ENCODE measurements at regions not wholly inside any gene's neighbourhood (a gene's known extent, or its start where the extent isn't known, plus 50 kb on each side); places are given as distances from the start of the nearest gene placed in this dataset.

- CTCF ChIA-PET, result interaction anchor here (0.5 kb wide), 1 partner anchor 175 kb away, joined by 3 read pairs; no protein-coding TSS in a partner anchor
These were observed 78.7 kb downstream of the GATA3 start for GRCh38 chr10:8133146-8133545.

GRCh38 chr10:8136736-8137135 is 82.2 kb downstream of the GATA3 start:
- ATAC-seq (no peak), DNase-seq (ENCODE audit: low read depth in 1 of 2, low spot score in 1 of 2) (no peak), FAIRE-seq (no peak)
- POLR2A ChIA-PET, result no interaction called here
- 67% methylated on average over 2 of the region's 2 CpGs for WGBS (ENCODE audit: missing lambda C conversion rate)
- no peaks in the 10 kb centered on the region for H3K9me3 ChIP-seq
- no peak for TF ChIP-seq CHD2 (IDR thresholded peaks at IDR 0.05; ENCODE audit: low read length, partially characterized antibody)
- no peak for TF ChIP-seq CBX2 (IDR thresholded peaks at IDR 0.05; ENCODE audit: borderline replicate concordance, low read depth)
- no peak for TF ChIP-seq FOSB (CRISPR knock-in tag; IDR thresholded peaks at IDR 0.05)
- TF ChIP-seq KDM5A (IDR thresholded peaks at IDR 0.05), result no peak
- TF ChIP-seq RAD21 (conservative IDR thresholded peaks at IDR 0.05 in 1 of 2, IDR thresholded peaks at IDR 0.05 in 1 of 2), result no peak
- TF ChIP-seq MAZ (IDR thresholded peaks at IDR 0.05; ENCODE audit: borderline replicate concordance, low read depth, low read length), result no peak
- no peak for TF ChIP-seq BCL3 (IDR thresholded peaks at IDR 0.05)
- no peak for TF ChIP-seq TP53 (CRISPR knock-in tag; IDR thresholded peaks at IDR 0.05)
- no peak for TF ChIP-seq RFX5 (IDR thresholded peaks at IDR 0.05)
- H3K4me3 ChIP-seq, result no peak overlapping the region
- no peak overlapping the region for H3K4me2 ChIP-seq
- no peak overlapping the region for H3K27ac ChIP-seq
- CTCF ChIA-PET, result no interaction called here
- H3K4me1 ChIP-seq, result peaks cover 2% of the 10 kb centered on the region; the same call in 1 of the 3 replicates

More at GRCh38 chr10:8133146-8133545, 78.7 kb downstream of the GATA3 start:
- no peaks in the 10 kb centered on the region for H3K9me3 ChIP-seq
- TF ChIP-seq GATA3 (IDR thresholded peaks at IDR 0.05; ENCODE audit: borderline replicate concordance), result no peak
- TF ChIP-seq ZNF302 (CRISPR knock-in tag; IDR thresholded peaks at IDR 0.05), result no peak
- no peak for TF ChIP-seq USF2 (IDR thresholded peaks at IDR 0.05)
- no peak for TF ChIP-seq KDM5A (IDR thresholded peaks at IDR 0.05)
- TF ChIP-seq HDAC2 (IDR thresholded peaks at IDR 0.05), result no peak
- TF ChIP-seq EHMT2 (IDR thresholded peaks at IDR 0.05; ENCODE audit: low read depth), result no peak
- no peak for TF ChIP-seq SREBF2 (IDR thresholded peaks at IDR 0.05)
- TF ChIP-seq PHF8 (IDR thresholded peaks at IDR 0.05; ENCODE audit: borderline replicate concordance, low read depth), result no peak
- TF ChIP-seq PBX3 (IDR thresholded peaks at IDR 0.05), result no peak
- no peak for TF ChIP-seq KDM1A (IDR thresholded peaks at IDR 0.05; ENCODE audit: low read depth)
- TF ChIP-seq NFE2L2 (conservative IDR thresholded peaks at IDR 0.05; ENCODE audit: low read length), result no peak
- no peak for TF ChIP-seq TFCP2L1 (CRISPR knock-in tag; IDR thresholded peaks at IDR 0.05)
- TF ChIP-seq CHD2 (IDR thresholded peaks at IDR 0.05; ENCODE audit: low read length, partially characterized antibody), result no peak
- TF ChIP-seq FOXS1 (CRISPR knock-in tag; IDR thresholded peaks at IDR 0.05), result no peak
- no peak for TF ChIP-seq NR3C1 (IDR thresholded peaks at IDR 0.05)
- no peak for TF ChIP-seq JUNB (IDR thresholded peaks at IDR 0.05)
- no peak for TF ChIP-seq HOXB13 (CRISPR knock-in tag; IDR thresholded peaks at IDR 0.05; ENCODE audit: low read depth)
- no peak for TF ChIP-seq CBX8 (IDR thresholded peaks at IDR 0.05)
- no peak for TF ChIP-seq MYC (IDR thresholded peaks at IDR 0.05; ENCODE audit: borderline replicate concordance, low read length)
- no peak for FAIRE-seq
- POLR2A ChIA-PET, result no interaction called here
- DNase-seq (ENCODE audit: low read depth in 1 of 2, low spot score in 1 of 2), result no peak
- no peak for ATAC-seq
- peaks cover 10% of the 10 kb centered on the region; the same call in 2 of the 3 replicates for H3K4me1 ChIP-seq
- H3K4me2 ChIP-seq, result no peak overlapping the region
- WGBS (ENCODE audit: missing lambda C conversion rate), result 77% methylated on average over 8 of the region's 8 CpGs
- H3K4me3 ChIP-seq, result no peak overlapping the region
- H3K27ac ChIP-seq, result no peak overlapping the region
